Keratinocyte (primary cell): ENCODE measurements at regions not wholly inside any gene's neighbourhood (a gene's known extent, or its start where the extent isn't known, plus 50 kb on each side); places are given as distances from the start of the nearest gene placed in this dataset.

Source experiments
- DNase-seq: peaks from one replicate; pipeline ENCODE4 v3.0.0-alpha.2; 2011; ENCODE audit warnings: low read depth, missing footprints, low spot score
- FAIRE-seq: peaks from 2 replicates; lab custom pipeline; 2011; peaks lifted over from hg19 to GRCh38; lab: Jason Lieb, UNC
- H2AFZ ChIP-seq: 2 replicates; pipeline ENCODE4 v1.6.0; 2012; ENCODE audit warnings: low read length, control low read depth, inconsistent platforms; ENCODE audit not compliant: control insufficient read depth
- H3K27ac ChIP-seq: 2 replicates; pipeline ENCODE4 v1.5.1; 2011; ENCODE audit warnings: low read length; ENCODE audit not compliant: control insufficient read depth, insufficient read depth
- H3K27me3 ChIP-seq: 3 replicates; pipeline ENCODE4 v1.6.0; 2011; ENCODE audit warnings: low read length; ENCODE audit not compliant: control insufficient read depth, insufficient read depth; ENCODE audit errors: extremely low read depth
- H3K36me3 ChIP-seq, 2 experiments: 2 replicates in 1 of 2; 3 replicates in 1 of 2; pipeline ENCODE4 v1.5.1; 2011; ENCODE audit warnings: low read length in 2 of 2, mild to moderate bottlenecking in 1 of 2; ENCODE audit not compliant: control insufficient read depth in 2 of 2, insufficient read depth in 2 of 2; ENCODE audit errors: extremely low read depth in 1 of 2
- H3K4me1 ChIP-seq: 3 replicates; pipeline ENCODE4 v1.5.1; 2011; ENCODE audit warnings: low read length; ENCODE audit not compliant: control insufficient read depth, insufficient read depth; ENCODE audit errors: extremely low read depth
- H3K4me2 ChIP-seq: 3 replicates; pipeline ENCODE4 v1.6.0; 2011; ENCODE audit warnings: low read depth, low read length; ENCODE audit not compliant: control insufficient read depth, insufficient read depth; ENCODE audit errors: extremely low read depth
- H3K4me3 ChIP-seq, 3 experiments: fragments of 200-600 bp in 1 of 3; sonication (generic) in 1 of 3; 2 replicates in 2 of 3; 3 replicates in 1 of 3; pipeline ENCODE4 v1.5.1; 2011 to 2016; ENCODE audit warnings: low read length in 3 of 3, mild to moderate bottlenecking in 3 of 3, control low read depth in 2 of 3, inconsistent platforms in 1 of 3, low read depth in 1 of 3, mixed read lengths in 1 of 3, mixed run types in 1 of 3, moderate library complexity in 1 of 3; ENCODE audit not compliant: control insufficient read depth in 2 of 3, insufficient read depth in 2 of 3; ENCODE audit errors: extremely low read depth in 1 of 3
- H3K79me2 ChIP-seq: 2 replicates; pipeline ENCODE4 v1.6.0; 2012; ENCODE audit warnings: low read length; ENCODE audit not compliant: control insufficient read depth, insufficient read depth
- H3K9ac ChIP-seq: 3 replicates; pipeline ENCODE4 v1.6.0; 2011; ENCODE audit warnings: low read length; ENCODE audit not compliant: control insufficient read depth, insufficient read depth; ENCODE audit errors: extremely low read depth
- H3K9me1 ChIP-seq: 3 replicates; pipeline ENCODE4 v1.6.0; 2011; ENCODE audit warnings: low read length; ENCODE audit not compliant: control insufficient read depth, insufficient read depth; ENCODE audit errors: extremely low read depth
- H3K9me3 ChIP-seq: 2 replicates; pipeline ENCODE4 v1.5.1; 2012; ENCODE audit warnings: low read depth, low read length; ENCODE audit not compliant: control insufficient read depth
- H4K20me1 ChIP-seq: 3 replicates; pipeline ENCODE4 v1.6.0; 2011; ENCODE audit warnings: low read length; ENCODE audit not compliant: control insufficient read depth, insufficient read depth; ENCODE audit errors: extremely low read depth
- EZH2 ChIP-seq: IDR thresholded peaks from one replicate; pipeline ENCODE4 v1.6.1; 2012; ENCODE audit warnings: inconsistent platforms, mild to moderate bottlenecking, low read length, moderate library complexity
- dilution Hi-C: fragments of 300-500 bp; cut with MboI; formaldehyde crosslinking; loops from one replicate; pipeline ENCODE4 v1.7.0; 2020; ENCODE audit warnings: low sequenced_read_pairs; ENCODE audit not compliant: extremely low pct_ligation_motif_present
- TF ChIP-seq, protein P1 (sequence below), 3 experiments: IDR thresholded peaks in 1 of 3; conservative IDR thresholded peaks in 1 of 3; optimal IDR thresholded peaks in 1 of 3; 2 replicates in 2 of 3; 3 replicates in 1 of 3; pipeline versions ENCODE3 to v1.5.1; 2011; ENCODE audit warnings: low read length in 3 of 3, mild to moderate bottlenecking in 3 of 3, moderate library complexity in 2 of 3, control low read depth in 1 of 3, inconsistent platforms in 1 of 3; ENCODE audit not compliant: insufficient read depth in 2 of 3; ENCODE audit errors: extremely low read depth in 1 of 3

- Histone ChIP-seq H3K4me2 (no peak overlapping the region), H4K20me1 (no peaks in the 10 kb centered on the region), H3K79me2 (no peaks in the 10 kb centered on the region), H3K27ac (no peak overlapping the region), H3K36me3 (no peaks in the 10 kb centered on the region), H3K4me1 (no peaks in the 10 kb centered on the region), H2AFZ (no peak overlapping the region), H3K9me3 (no peaks in the 10 kb centered on the region), H3K9ac (no peak overlapping the region), H3K27me3 (no peaks in the 10 kb centered on the region), H3K4me3 (no peak overlapping the region), H3K9me1 (no peaks in the 10 kb centered on the region)
- DNase-seq (no peak), FAIRE-seq (no peak)
- dilution Hi-C loops: loop anchor here (10.0 kb wide), 1 partner anchor 71 kb away; no protein-coding TSS in a partner anchor
- no peak for TF ChIP-seq EZH2
- TF ChIP-seq, protein P1, sequence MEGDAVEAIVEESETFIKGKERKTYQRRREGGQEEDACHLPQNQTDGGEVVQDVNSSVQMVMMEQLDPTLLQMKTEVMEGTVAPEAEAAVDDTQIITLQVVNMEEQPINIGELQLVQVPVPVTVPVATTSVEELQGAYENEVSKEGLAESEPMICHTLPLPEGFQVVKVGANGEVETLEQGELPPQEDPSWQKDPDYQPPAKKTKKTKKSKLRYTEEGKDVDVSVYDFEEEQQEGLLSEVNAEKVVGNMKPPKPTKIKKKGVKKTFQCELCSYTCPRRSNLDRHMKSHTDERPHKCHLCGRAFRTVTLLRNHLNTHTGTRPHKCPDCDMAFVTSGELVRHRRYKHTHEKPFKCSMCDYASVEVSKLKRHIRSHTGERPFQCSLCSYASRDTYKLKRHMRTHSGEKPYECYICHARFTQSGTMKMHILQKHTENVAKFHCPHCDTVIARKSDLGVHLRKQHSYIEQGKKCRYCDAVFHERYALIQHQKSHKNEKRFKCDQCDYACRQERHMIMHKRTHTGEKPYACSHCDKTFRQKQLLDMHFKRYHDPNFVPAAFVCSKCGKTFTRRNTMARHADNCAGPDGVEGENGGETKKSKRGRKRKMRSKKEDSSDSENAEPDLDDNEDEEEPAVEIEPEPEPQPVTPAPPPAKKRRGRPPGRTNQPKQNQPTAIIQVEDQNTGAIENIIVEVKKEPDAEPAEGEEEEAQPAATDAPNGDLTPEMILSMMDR (optimal IDR thresholded peaks at IDR 0.05 in 1 of 3, IDR thresholded peaks at IDR 0.05 in 1 of 3, conservative IDR thresholded peaks at IDR 0.05 in 1 of 3; ENCODE audit: extremely low read depth in 1 of 3, insufficient read depth in 2 of 3, low read length in 3 of 3): no peak
Measured at GRCh38 chr4:126213996-126214395, 899.2 kb downstream of the FAT4 start.

DNA sequence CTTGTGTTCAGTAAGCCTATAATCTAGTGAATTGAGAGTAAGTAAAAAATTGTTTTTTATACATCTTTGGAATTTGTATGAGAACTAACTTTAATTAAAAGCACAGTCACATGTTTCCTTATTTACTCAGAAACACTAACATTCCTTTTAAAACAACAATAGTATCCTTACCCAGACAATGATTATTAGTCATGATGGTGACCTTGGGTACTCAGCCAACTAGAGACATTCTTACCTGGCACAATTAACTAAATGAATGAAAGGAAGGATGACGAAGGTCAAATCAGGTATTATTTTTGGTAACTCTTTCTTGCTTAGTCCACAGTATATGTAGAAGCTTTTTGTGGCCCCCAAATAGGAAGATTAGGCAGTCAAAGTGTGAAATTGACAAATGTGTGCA lies 901.0 kb downstream of the FAT4 start:
- no peak for DNase-seq
- dilution Hi-C loops: loop anchor here (10.0 kb wide), 1 partner anchor 69 kb away; no protein-coding TSS in a partner anchor
- no peak overlapping the region for H3K9ac ChIP-seq
- H3K9me3 ChIP-seq: no peaks in the 10 kb centered on the region
- no peak overlapping the region for H3K4me3 ChIP-seq
- no peak for FAIRE-seq
- TF ChIP-seq EZH2: no peak
- TF ChIP-seq, protein P1 (optimal IDR thresholded peaks at IDR 0.05 in 1 of 3, IDR thresholded peaks at IDR 0.05 in 1 of 3, conservative IDR thresholded peaks at IDR 0.05 in 1 of 3; ENCODE audit: extremely low read depth in 1 of 3, insufficient read depth in 2 of 3, low read length in 3 of 3): no peak
- H3K27me3 ChIP-seq: no peaks in the 10 kb centered on the region
- no peaks in the 10 kb centered on the region for H3K4me1 ChIP-seq
- H3K79me2 ChIP-seq: no peaks in the 10 kb centered on the region
- H4K20me1 ChIP-seq: no peaks in the 10 kb centered on the region
- H3K9me1 ChIP-seq: no peaks in the 10 kb centered on the region
- H3K36me3 ChIP-seq: no peaks in the 10 kb centered on the region
- H2AFZ ChIP-seq: no peak overlapping the region
- no peak overlapping the region for H3K4me2 ChIP-seq
- H3K27ac ChIP-seq: no peak overlapping the region
